GM18517 (cell line): ENCODE measurements at regions not wholly inside any gene's neighbourhood (a gene's known extent, or its start where the extent isn't known, plus 50 kb on each side); places are given as distances from the start of the nearest gene placed in this dataset.

Experiments
- ATAC-seq: cut with Tn5 transposase; IDR thresholded peaks from one replicate; pipeline ENCODE4 v1.9.1; 2021; ENCODE audit warnings: mild to moderate bottlenecking, moderate library complexity; ENCODE audit not compliant: unreplicated experiment

DNA sequence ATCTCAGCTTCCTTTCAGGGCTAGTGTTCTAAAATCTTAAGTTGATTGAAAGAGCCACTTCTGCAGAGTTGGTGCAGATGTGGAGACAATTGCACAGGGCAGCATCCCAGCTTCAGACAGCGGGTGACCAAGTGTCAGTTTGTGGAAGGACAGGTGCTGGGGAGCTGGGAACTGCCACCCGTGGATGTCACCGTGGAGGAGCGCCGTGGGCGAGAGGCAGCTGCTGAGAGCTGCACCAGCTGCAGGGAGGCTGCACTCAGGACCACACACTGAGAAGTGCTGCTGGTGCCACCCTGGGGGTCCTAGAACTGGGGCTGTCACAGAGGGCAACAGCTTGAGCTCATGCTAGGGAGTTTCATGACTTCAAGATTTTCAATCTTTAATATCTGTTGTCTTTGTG, 543.0 kb upstream of the FZD8 start:
- ATAC-seq: no peak

DNA sequence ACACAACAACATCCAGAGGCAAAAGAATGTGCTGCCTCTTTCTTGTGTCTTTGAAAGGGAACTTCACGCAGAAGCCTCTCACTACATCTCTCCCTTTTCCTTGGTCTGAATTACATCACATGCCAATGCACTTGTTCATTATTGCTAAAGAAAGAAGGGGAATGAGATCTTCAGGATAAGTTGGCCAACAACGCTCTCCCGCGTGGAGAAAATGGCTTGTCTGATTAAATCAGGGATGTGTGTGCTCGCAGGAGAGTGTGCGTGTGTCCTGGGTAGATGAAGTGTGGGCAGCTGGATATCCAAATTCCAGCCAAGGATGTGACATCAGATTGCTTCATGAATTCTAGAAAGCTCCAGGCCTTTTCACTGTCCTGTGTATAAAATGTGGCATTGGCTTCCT, 541.6 kb upstream of the FZD8 start:
- ATAC-seq: no peak

DNA sequence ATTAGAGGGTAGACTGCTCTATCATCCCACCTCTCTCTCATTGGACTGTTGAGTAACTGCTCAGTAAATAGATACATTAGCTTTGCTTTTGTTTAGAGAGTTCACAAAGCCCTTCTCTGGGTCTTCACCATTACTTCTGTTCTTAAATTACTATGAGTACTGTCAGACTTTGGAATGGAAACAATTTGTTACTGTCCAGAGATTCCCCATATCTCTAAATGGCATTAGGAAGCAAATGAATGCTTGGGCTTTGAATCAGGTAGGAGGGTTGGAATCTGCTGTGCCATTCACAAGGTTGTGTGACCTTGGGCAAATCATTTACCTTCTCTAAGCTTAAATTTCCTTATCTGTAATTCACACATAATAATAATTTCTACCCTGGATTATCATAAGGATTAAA, 541.0 kb upstream of the FZD8 start:
- ATAC-seq: no peak

DNA sequence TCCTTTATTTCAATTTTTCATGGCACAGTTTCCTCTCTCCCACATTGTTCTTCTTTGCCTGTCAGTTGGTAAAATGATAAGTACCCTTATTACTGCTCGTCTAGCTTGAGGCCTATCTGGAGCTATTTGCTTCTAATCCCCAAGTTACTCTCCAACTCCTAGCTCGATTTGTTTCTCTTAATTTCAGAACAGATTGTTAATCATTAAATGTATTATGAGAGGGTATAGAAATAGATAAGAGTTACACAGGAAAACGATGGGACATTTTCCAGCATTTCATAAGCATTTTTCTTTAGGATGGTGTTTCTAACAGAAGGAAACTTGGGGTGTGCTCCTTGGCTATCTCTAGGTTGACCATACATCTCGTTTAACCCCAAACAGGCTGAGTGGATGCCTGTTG, 540.5 kb upstream of the FZD8 start:
- no peak for ATAC-seq

DNA sequence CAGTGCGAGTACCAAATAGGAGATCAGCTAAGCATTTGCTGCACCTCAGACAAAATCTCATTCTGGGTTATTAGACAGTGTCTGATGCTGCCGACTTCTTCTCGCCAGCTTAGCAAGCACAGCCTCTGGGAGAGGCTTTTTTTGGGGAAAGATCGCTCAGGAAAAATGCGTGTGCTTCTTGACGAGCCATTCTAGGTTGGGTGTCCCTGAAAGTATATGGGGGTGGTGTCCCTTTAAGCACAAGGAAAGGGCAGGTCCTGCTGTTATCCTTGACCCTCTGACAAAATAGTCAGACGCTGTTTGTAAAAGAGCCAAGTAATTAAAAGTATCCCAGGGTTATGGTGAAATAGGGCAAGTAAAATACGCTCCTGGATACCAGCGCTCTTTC, 540.1 kb upstream of the FZD8 start:
- no peak for ATAC-seq

DNA sequence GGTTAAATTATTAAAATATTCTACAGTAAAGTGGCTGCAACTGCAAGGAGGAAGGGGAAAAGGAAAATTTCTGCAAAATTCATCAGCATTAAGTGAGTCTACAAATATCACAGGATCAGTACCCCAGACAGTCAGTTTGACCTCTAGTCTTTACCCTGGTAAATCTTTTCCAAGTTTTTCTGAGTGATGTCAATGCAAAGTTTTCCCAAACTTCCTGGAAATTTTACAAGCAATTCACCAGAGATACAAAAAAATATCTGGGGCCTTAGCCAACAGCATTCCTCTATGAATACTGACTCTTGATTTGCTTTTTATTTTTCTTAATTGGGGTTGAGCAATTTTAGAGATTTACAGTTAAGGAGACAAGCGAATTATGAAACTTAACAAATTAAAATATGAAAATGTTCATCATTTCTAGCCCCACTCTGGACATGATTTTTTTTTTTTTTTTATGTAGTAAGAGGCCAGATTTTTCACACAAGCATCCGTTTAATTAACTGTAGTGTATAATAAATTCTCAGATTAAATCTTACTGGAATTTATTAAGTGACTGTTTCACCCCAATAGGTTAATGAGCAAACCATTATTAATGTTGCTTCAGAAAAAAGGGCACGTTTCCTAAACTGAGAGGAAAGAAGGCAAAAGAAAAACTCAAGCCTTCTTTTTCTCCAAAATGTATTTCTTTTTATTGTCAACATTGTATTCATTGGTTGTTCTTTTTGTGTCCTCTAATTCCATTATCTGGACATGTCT, 539.5 kb upstream of the FZD8 start:
- no peak for ATAC-seq

DNA sequence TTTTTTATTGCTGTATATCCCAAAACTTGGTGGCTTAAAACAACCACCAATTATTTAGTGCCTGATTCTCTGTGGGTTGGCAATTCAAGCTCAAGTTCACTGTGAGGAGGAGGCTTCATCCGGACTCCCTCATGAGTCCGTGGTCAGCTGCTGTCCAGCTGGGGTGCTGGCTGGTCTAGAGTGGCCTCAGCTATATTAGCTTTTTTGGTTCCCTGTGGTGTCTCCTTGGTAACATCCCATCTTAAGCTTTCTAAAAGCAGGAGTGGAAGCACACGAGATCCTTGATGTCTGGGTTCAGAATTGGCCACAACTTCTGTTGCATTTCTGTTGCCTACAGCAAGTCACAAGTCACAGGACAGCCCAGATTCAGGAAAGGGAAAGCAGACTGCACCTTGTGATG, 536.5 kb upstream of the FZD8 start:
- no peak for ATAC-seq

DNA sequence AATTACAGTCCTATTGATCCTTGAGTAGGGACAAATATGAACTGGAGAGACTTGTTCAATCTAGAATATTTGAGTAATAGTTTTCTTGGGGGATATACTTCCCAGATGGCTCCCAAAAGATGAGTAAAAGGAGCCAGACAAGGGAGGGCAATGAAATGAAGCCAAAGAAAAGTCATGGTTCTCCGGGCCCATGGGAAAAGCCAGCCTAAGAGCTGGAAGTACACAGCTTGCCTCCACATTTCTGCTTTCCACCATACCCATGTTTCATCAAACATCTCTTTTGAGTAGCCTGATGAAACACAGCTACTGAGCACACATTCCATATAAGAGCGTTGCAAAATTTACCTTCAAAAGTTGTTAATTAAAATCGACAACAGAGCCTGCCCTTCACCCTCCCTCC, 535.0 kb upstream of the FZD8 start:
- ATAC-seq: no peak

DNA sequence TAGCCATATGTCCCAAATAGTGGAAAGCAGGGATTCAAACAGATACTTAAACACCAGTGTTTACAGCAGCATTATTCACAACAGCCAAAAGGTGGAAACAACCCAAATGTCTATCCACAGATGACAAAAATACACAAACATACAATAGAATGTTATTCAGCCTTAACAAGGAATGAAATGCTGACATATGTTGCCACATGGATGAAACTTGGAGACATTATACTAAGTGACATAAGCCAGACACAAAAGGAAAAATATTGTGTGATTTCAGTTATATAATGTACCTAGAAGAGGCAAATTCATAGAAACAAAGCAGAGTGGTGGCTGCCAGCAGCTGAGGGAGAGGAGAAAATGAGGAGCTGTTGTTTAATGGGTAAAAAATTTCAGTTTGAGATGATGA, 533.9 kb upstream of the FZD8 start:
- no peak for ATAC-seq

DNA sequence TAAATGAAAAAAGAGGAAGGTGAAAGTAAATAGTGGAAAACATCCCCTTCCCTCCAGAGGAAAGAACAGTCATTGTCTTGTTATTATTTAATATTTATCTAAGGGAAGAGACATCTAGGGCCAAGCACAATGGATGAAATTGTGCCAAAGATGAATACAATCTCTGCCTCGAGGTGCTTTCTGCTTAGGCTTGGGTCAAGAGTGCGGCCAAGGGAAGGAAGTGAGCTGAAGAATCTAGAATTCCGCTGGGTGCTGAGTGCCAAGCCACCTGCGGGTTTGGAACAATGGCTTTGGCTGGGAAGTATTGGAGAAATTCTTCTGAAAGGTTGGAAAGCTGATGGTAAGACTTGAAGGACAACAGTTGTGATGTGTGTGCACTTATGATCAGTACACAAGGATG, 531.3 kb upstream of the FZD8 start:
- no peak for ATAC-seq

DNA sequence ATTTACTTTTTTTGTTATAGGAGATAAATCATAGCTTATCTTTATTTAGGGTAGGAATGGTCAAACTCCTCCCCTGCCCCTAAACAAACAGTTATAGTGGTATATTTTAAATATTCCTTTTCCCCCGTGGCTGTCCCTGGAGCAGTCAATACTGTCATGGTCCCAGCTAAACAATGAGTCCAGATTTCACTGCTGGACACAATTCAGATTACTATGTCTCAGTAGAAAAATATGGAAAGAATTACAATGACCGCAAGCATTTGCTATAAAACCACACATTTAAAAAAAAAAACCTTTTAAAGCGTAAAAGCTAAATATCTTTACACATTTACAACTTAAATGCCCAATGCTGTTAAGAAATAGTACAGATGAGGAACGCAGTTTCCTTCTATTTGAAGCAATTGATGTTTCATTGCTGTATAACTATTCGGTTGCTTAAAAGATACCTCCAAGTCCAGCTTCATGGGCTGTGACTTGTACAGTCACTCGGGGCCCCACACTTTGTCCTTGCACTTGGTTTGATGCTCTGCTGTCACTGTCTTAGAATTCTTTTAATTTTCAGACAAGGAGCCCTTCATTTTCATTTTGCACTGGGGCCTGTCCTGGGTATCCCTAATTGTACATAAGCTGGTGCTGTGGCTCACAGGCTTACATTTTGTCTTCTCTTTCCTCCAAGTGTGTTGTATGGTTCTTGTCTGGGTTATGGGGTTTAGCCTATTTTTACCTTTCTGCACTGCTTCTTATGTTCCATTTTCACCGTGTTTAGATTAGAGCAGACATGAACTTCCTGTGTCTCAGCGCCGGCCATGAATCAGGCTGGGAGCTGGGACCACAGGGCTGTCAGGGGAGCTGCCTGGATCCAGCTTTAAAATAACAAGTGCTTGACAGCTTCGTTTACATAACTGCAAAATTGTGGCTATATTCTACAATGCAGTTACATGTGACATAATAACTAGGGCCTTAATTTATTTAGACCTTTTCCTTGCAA, 530.2 kb upstream of the FZD8 start:
- ATAC-seq: no peak

DNA sequence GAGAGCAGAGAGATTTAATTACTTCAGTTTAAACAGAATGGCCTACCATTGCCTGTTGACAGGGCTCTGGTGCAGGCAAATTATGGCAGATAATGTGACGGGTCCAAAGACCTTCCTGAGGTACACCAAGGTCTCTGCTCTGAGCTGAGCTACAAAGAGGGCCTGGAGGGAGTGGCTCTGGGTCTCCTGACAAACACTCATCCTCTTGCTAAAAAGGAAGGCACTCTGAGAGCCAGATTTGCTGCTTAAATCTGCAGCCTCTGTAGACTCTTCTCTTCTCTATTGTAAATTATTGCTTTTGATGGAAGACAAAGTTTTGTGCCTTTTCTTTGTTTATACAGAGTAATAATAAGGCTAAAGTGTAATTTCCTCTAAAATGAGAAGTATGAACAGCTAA, 529.5 kb upstream of the FZD8 start:
- ATAC-seq: no peak

DNA sequence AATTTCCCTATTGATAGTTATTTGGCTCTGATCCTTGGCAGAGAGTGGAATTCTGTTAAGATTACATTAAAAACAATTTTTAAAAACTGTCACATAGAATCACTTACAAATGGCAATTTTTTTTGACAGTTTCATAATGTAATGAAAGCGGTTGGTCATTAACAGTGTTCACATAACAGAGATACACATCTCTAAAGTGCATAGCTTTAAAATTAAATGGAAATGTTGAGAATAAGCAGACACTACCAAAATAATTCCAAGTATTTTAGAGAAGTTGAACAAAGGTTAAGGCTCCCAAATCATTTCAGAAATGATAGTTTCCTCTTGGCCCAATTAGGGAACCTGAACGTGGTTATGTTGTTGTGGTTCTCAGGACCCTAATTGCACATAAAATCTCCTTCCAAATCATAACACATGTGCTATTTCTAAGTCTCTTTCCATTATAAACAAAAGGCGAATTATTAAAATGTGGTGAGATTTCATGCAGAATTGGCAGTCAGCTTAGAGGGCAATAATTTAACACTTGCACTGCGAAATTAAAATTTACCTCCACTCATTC, 528.9 kb upstream of the FZD8 start:
- no peak for ATAC-seq

DNA sequence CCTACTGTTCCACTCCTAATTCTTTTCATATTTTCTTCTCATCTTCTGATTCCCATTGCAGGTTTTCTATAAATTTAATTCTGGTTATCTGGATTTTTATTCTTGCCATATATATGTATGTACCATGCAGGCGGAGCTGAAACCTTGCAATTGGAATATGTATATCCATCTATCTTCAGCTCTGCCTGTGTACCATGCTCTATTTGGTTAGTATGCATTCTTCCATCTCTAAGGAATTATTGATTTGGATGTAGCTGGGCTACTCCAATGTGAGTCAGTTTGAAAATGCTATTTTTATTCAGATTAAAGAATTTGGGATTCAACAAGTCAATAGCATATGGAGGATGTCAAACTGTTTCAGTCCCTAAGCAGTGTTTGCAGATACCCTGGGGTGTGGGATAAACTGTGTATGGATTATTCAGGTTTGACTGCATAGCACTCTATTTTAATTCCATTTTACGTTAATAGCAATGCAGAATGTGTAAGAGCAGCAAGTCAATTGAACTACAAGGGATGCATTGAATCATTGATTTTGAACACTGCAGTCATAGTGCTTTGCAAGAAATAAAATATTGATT, 528.1 kb upstream of the FZD8 start:
- ATAC-seq: no peak

DNA sequence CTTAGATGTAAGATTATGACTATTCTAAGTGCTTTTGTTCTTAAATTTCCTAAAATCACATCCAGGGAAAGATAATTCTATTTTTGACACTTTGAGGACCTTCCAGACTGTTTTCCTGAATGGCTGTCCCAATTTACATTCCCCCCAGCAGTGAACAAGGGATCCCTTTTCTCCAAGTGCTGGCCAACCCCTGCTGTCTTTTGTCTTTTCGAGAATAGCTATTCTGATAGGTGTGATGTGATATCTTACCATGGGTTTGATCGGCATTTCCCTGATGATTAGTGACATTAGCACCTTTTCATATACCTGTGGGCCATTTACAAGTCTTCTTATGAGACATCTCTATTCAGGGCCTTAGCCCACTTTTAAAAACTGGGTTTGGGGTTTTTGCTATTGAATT, 526.7 kb upstream of the FZD8 start:
- no peak for ATAC-seq

DNA sequence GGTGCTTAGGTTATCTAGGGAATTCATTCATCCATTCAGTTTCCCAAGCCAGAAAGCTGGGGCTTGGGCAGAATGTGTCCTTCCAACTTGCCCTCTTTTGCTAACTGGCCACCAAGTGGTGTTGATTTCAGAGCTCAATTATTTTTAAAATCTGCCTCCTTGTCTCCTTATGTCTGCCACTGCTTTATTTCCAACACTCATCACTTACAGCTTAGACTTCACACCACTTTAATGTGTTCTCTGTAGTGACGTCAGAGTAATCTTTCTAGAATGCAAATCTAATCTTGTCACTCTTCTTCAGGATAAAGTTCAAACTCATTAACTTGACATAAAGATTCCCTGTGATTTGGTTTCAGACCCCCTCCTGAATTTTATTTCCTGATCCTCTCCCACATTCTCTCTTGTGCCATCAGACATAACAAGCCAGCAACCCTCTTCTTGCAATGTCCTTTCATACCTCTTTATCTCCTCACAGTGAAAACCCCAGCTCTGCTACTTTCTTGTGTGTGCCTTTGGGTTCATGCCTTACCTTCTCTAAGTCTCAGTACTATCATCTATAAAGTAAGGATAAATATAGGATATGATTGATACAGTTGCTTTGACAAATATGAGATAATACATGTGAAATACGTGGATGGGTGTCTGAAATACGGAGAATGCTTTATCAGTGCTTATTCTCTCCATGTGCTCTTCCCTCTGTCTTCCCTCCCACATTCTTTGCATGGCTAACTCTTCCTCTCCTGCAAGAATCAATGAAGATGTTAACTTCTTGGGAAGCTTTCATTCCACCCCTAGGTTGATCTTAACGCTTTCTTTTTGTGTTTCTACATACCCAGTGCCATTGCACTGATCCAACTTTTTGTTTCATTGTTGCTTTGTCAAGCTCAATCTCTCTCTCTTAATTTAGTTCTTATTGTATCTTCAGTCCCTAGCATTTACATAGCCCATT, 522.7 kb upstream of the FZD8 start:
- ATAC-seq: no peak

DNA sequence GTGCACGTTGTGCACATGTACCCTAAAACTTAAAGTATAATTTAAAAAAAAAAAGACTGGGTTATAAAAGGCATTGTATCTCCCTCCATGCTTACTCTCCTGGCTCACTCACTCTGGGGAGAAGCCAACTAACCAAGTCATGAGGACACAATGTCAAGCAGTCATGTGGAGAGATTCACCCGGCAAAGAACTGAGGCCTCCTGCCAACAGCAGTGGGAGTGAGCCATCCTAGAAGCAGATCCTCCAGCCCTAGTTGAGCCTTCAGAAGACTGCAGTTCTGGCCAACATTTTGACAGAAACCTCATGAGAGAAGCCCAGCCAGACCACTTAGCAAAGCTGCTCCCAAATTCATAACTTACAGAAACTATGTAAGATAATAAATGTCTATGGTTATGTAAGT, 521.7 kb upstream of the FZD8 start:
- no peak for ATAC-seq

DNA sequence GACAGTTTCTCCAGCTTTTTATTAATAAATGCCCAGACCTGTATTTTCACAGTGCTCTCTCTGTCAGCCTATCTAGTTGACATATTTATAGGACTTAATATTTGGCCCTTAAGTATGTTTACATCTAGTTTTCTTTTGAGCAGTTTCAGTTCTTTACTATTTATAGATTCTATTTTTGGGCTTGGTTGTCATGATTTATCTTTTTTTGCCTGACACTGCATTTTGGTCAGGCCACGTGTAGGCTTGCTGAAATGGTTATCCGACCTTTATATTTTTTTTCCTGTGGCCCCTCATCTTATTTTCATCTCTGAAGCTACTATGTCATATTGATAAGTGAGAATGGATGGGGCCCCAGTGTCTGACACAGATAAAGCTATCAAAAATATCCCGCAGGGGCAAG, 515.4 kb upstream of the FZD8 start:
- ATAC-seq: no peak

DNA sequence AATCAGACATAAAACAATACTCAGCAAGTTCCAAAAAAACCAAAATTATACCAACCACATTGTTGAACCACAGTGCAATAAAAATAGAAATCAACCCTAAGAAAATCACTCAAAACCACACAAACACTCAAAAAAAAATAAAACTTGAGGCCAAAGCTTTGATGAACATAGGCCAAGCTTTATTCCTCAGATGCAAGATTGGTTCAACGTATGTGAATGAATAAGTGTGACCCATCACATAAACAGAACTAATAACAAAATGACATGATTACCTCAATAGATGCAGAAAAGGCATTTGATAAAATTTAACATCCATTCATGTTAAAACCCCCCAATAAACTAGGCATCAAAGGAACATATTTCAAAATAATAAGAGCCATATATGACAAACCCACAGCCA, 506.1 kb upstream of the FZD8 start:
- no peak for ATAC-seq

DNA sequence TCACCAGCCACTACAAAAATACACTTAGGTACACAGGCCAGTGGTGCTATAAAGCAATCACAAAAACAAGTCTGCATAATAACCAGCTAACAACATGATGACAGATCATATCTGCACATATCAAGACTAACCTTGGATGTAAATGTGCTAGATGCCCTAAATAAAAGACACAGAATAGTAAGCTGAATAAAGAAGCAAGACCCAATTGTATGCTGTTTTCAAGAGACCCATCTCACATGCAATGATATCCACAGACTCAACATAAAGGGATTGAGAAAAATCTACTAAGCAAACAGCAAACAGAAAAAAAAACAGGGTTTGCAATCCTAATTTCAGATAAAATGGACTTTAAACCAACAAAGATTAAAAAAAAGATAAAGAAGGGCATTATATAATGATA, 505.4 kb upstream of the FZD8 start:
- no peak for ATAC-seq
